HCT116 (cell line): ENCODE measurements at regions not wholly inside any gene's neighbourhood (a gene's known extent, or its start where the extent isn't known, plus 50 kb on each side); places are given as distances from the start of the nearest gene placed in this dataset.

Source experiments
- ATAC-seq: fragments of 200-7000 bp; cut with Tn5 transposase; 2 replicates; pipeline ENCODE4 v1.9.1; 2020; ENCODE audit warnings: mild to moderate bottlenecking, moderate library complexity
- BruUV-seq: library from RNA; stranded (reverse); fragments of 400-500 nt; replicated peaks from 2 replicates; lab custom pipeline; 2021; lab: Mats Ljungman, UMichigan
- CTCF ChIA-PET: fragments of 300-600 bp; sonication (Branson Sonifier 250); formaldehyde crosslinking; loops from one replicate; lab custom pipeline; 2021; ENCODE audit warnings: antibody characterized with exemption; lab: Charles Lee
- POLR2A ChIA-PET: fragments of 300-600, 350-600 bp; sonication (Branson Sonifier 250); formaldehyde crosslinking; loops from one replicate; lab custom pipeline; 2021; ENCODE audit warnings: antibody characterized with exemption; lab: Charles Lee
- RAD21 ChIA-PET, 2 experiments: fragments of 300-600 bp; sonication (Branson Sonifier 250); formaldehyde crosslinking; loops; one replicate each; lab custom pipeline; 2023; ENCODE audit warnings: low total read pairs in 2 of 2; ENCODE audit not compliant: uncharacterized antibody in 2 of 2, unreplicated experiment in 2 of 2, low non-redundant PET in 1 of 2; lab: Charles Lee
- DNase-seq: peaks from one replicate; pipeline ENCODE4 v3.0.0-alpha.2; 2010; ENCODE audit warnings: low read depth, low spot score
- H2AFZ ChIP-seq: fragments of 200-600 bp; shearing (Covaris generic), sonication (generic); 2 replicates; pipeline ENCODE4 v1.6.1; 2017; ENCODE audit warnings: low read depth, mixed run types, mixed read lengths, antibody characterized with exemption, low read length; ENCODE audit not compliant: poor library complexity, severe bottlenecking
- H3K27ac ChIP-seq: 2 replicates; pipeline ENCODE4 v1.5.1; 2012; ENCODE audit warnings: low read depth, low read length
- H3K27me3 ChIP-seq: fragments of 200-600 bp; sonication (generic); 2 replicates; pipeline ENCODE4 v1.6.1; 2016; ENCODE audit warnings: mixed run types, low read length, mixed read lengths; ENCODE audit not compliant: insufficient read depth
- H3K36me3 ChIP-seq, 2 experiments: fragments of 200-500 bp in 1 of 2; fragments of 200-600 bp in 1 of 2; sonication (Bioruptor generic) in 1 of 2; sonication (generic) in 1 of 2; 2 replicates each; pipeline versions ENCODE4 v1.5.1 to v1.6.1; 2014 to 2016; ENCODE audit warnings: low read length in 2 of 2, inconsistent platforms in 1 of 2, mixed read lengths in 1 of 2, mixed run types in 1 of 2; ENCODE audit not compliant: insufficient read depth in 2 of 2, control insufficient read depth in 1 of 2
- H3K4me1 ChIP-seq, 2 experiments: fragments of 200-600 bp in 1 of 2; sonication (generic) in 1 of 2; 2 replicates each; pipeline versions ENCODE4 v1.5.1 to v1.6.1; 2012 to 2017; ENCODE audit warnings: low read length in 2 of 2, inconsistent platforms in 1 of 2, mild to moderate bottlenecking in 1 of 2, mixed read lengths in 1 of 2, mixed run types in 1 of 2, moderate library complexity in 1 of 2; ENCODE audit not compliant: insufficient read depth in 2 of 2, control insufficient read depth in 1 of 2
- H3K4me2 ChIP-seq: fragments of 200-600 bp; sonication (generic); 2 replicates; pipeline ENCODE4 v1.6.1; 2017; ENCODE audit warnings: mixed run types, low read length, mixed read lengths
- H3K4me3 ChIP-seq, 2 experiments: fragments of 200-600 bp in 1 of 2; sonication (generic) in 1 of 2; replicated peaks in 1 of 2; 2 replicates each; pipeline ENCODE4 v1.5.1; 2011 to 2016; ENCODE audit warnings: low read length in 2 of 2, control low read depth in 1 of 2, low read depth in 1 of 2, mild to moderate bottlenecking in 1 of 2, mixed read lengths in 1 of 2, mixed run types in 1 of 2
- H3K79me2 ChIP-seq: fragments of 200-600 bp; sonication (generic); 2 replicates; pipeline ENCODE4 v1.6.1; 2017; ENCODE audit warnings: mild to moderate bottlenecking, mixed run types, low read length, moderate library complexity, mixed read lengths; ENCODE audit not compliant: insufficient read depth
- H3K9ac ChIP-seq: fragments of 200-600 bp; sonication (generic); 2 replicates; pipeline ENCODE4 v1.6.1; 2016; ENCODE audit warnings: low read length, mixed read lengths
- H3K9me2 ChIP-seq: fragments of 200-600 bp; sonication (generic), shearing (Covaris generic); 2 replicates; pipeline ENCODE4 v1.6.1; 2017; ENCODE audit warnings: mixed run types, mild to moderate bottlenecking, moderate library complexity; ENCODE audit not compliant: insufficient read depth
- H3K9me3 ChIP-seq, 2 experiments: fragments of 200-500 bp in 1 of 2; fragments of 200-600 bp in 1 of 2; sonication (Bioruptor generic) in 1 of 2; sonication (generic) in 1 of 2; 2 replicates each; pipeline ENCODE4 v1.6.1; 2014 to 2017; ENCODE audit warnings: low read length in 2 of 2, mixed read lengths in 2 of 2, inconsistent platforms in 1 of 2, low read depth in 1 of 2, mild to moderate bottlenecking in 1 of 2, mixed run types in 1 of 2, moderate library complexity in 1 of 2; ENCODE audit not compliant: control insufficient read depth in 1 of 2, insufficient read depth in 1 of 2
- H4K20me1 ChIP-seq: fragments of 200-600 bp; sonication (generic), shearing (Covaris generic); 2 replicates; pipeline ENCODE4 v1.6.1; 2017; ENCODE audit warnings: mixed run types, mild to moderate bottlenecking, moderate library complexity; ENCODE audit not compliant: insufficient read depth
- ATF3 ChIP-seq: IDR thresholded peaks from 2 replicates; pipeline ENCODE4 v1.6.1; 2012
- CBX3 ChIP-seq: IDR thresholded peaks from 2 replicates; pipeline ENCODE4 v1.6.1; 2012; ENCODE audit warnings: low read depth
- CEBPB ChIP-seq: IDR thresholded peaks from 2 replicates; pipeline ENCODE4 v1.6.1; 2012; ENCODE audit warnings: low read depth
- EGR1 ChIP-seq: IDR thresholded peaks from 2 replicates; pipeline ENCODE4 v1.6.1; 2012; ENCODE audit warnings: low read depth
- ELF1 ChIP-seq: IDR thresholded peaks from 2 replicates; pipeline ENCODE4 v1.6.1; 2012; ENCODE audit warnings: low read depth, borderline replicate concordance
- EZH2 ChIP-seq: fragments of 200-600 bp; sonication (generic); IDR thresholded peaks from 2 replicates; pipeline ENCODE4 v1.6.1; 2017; ENCODE audit warnings: antibody characterized with exemption, mixed run types
- MAX ChIP-seq: IDR thresholded peaks from 2 replicates; pipeline ENCODE4 v1.6.1; 2012
- POLR2A ChIP-seq: IDR thresholded peaks from 2 replicates; pipeline ENCODE4 v1.7.0; 2011; ENCODE audit warnings: borderline replicate concordance; ENCODE audit not compliant: insufficient read depth, insufficient read length; ENCODE audit errors: extremely low read depth
- POLR2AphosphoS5 ChIP-seq: IDR thresholded peaks from 2 replicates; pipeline ENCODE4 v1.6.1; 2011; ENCODE audit warnings: mild to moderate bottlenecking, low read depth, low read length, moderate library complexity
- RAD21 ChIP-seq: IDR thresholded peaks from 2 replicates; pipeline ENCODE4 v1.6.1; 2012; ENCODE audit warnings: low read depth, mild to moderate bottlenecking
- REST ChIP-seq: IDR thresholded peaks from 2 replicates; pipeline ENCODE4 v1.6.1; 2012; ENCODE audit warnings: low read depth
- SRF ChIP-seq: IDR thresholded peaks from 2 replicates; pipeline ENCODE4 v1.6.1; 2012; ENCODE audit warnings: low read depth
- YY1 ChIP-seq: IDR thresholded peaks from 2 replicates; pipeline ENCODE4 v1.6.1; 2011; ENCODE audit warnings: low read length, low read depth, moderate library complexity, mild to moderate bottlenecking; ENCODE audit not compliant: insufficient replicate concordance; ENCODE audit errors: extremely low read depth
- ZBTB33 ChIP-seq: IDR thresholded peaks from 2 replicates; pipeline ENCODE4 v1.6.1; 2011; ENCODE audit warnings: mild to moderate bottlenecking, low read length, moderate library complexity; ENCODE audit not compliant: insufficient replicate concordance; ENCODE audit errors: extremely low read depth
- ZFX ChIP-seq: fragments of 450-650 bp; IDR thresholded peaks from 2 replicates; pipeline ENCODE4 v1.6.1; 2017
- ZNF274 ChIP-seq: fragments of 200-500 bp; sonication (Bioruptor generic); IDR thresholded peaks from 2 replicates; pipeline ENCODE4 v1.6.1; 2014; ENCODE audit warnings: mild to moderate bottlenecking, low read depth, low read length, inconsistent platforms
- intact Hi-C: fragments of 100-400 bp; cut with micrococcal nuclease; formaldehyde crosslinking; loops from 2 replicates; pipeline ENCODE4 v1.10.0; 2022

- TF ChIP-seq REST: no peak
- no peak for TF ChIP-seq RAD21
- TF ChIP-seq POLR2A: no peak
- no peak for TF ChIP-seq ZBTB33
Observed at GRCh38 chr13:70484931-70485330, 376.7 kb upstream of the KLHL1 start (continued).

- Histone ChIP-seq H3K4me3 (no peak overlapping the region), H3K9ac (no peak overlapping the region), H3K9me3 (no peaks in the 10 kb centered on the region), H3K4me2 (no peak overlapping the region), H3K4me1 (no peaks in the 10 kb centered on the region), H3K79me2 (no peaks in the 10 kb centered on the region), H3K36me3 (no peaks in the 10 kb centered on the region), H2AFZ (no peak overlapping the region), H4K20me1 (no peaks in the 10 kb centered on the region; the same call in 1 of the 2 replicates), H3K27ac (no peak overlapping the region), H3K9me2 (no peaks in the 10 kb centered on the region), H3K27me3 (no peaks in the 10 kb centered on the region)
- ChIA-PET POLR2A (no interaction called here), CTCF (no interaction called here), RAD21 (no interaction called here)
- intact Hi-C loops: no loop called here
- BruUV-seq: no TSS peak
- ATAC-seq (no peak), DNase-seq (no peak)
- TF ChIP-seq EGR1 (no peak), YY1 (no peak), RAD21 (no peak), EZH2 (no peak), ZFX (no peak), ELF1 (no peak), SRF (no peak), ZNF274 (no peak), ATF3 (no peak), MAX (no peak), POLR2AphosphoS5 (no peak), ZBTB33 (no peak), CBX3 (no peak), CEBPB (no peak)
Observed at GRCh38 chr13:70483599-70484276, 375.5 kb upstream of the KLHL1 start.
